Mucosa of descending colon (tissue), 3 donors: ENCODE measurements at regions not wholly inside any gene's neighbourhood (a gene's known extent, or its start where the extent isn't known, plus 50 kb on each side); places are given as distances from the start of the nearest gene placed in this dataset.

Experiments used
- ATAC-seq: fragments of 200-7000 bp; cut with Tn5 transposase; one replicate; pipeline ENCODE4 v1.9.1; 2020; ENCODE audit warnings: mild to moderate bottlenecking, moderate library complexity
- DNase-seq, 3 donors: peaks; one replicate each; pipeline ENCODE4 v3.0.0-alpha.2; 2020
- H3K36me3 ChIP-seq: fragments of 200-600 bp; one replicate; pipeline ENCODE4 v1.8.0; 2021; ENCODE audit warnings: low read depth, mild to moderate bottlenecking
- H3K4me1 ChIP-seq: fragments of 200-600 bp; one replicate; pipeline ENCODE4 v1.8.0; 2021; ENCODE audit warnings: low read depth, mild to moderate bottlenecking
- H3K4me3 ChIP-seq: fragments of 200-600 bp; one replicate; pipeline ENCODE4 v1.8.0; 2021; ENCODE audit warnings: mild to moderate bottlenecking
- H3K9me3 ChIP-seq: fragments of 200-600 bp; one replicate; pipeline ENCODE4 v1.8.0; 2021; ENCODE audit warnings: mild to moderate bottlenecking
- CTCF ChIP-seq: fragments of 200-600 bp; IDR thresholded peaks from one replicate; pipeline ENCODE4 v1.8.0; 2022; ENCODE audit warnings: antibody characterized with exemption, mild to moderate bottlenecking
- intact Hi-C, 2 donors: fragments of 100-400 bp; cut with DNase I in 1 of 2; cut with micrococcal nuclease in 1 of 2; formaldehyde crosslinking; loops; one replicate each; pipeline versions ENCODE4 v1.11.0 to v1.11.1; 2022; cut with DNase I, micrococcal nuclease
- donor health status: DM: no; HTN: no; CAD: no; lungs with moderate emphysema.
- donor health status: DM: no; HTN: no; CAD: no.
- donor health status: DM: no; HTN: yes; CAD: no.

DNA sequence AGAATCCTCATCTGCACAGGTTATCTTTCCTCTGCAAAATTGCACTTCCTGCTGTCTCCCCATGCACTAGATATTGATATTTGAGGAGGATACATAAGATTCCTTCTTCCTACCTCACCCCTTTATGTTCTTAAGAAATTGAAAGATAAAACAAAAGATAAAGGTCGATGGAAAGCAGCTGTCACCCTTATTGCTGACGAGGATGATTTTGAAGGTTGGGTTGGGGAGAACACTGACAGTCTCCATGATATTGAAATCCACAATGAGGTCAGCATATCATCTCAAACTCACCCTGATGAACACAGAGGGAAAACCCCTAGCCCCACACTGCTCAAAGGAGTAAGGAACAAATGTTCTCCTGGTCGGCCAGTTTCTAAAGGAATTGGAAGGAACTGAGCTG is 110.6 kb upstream of the FUT9 start:
- Histone ChIP-seq H3K9me3 (no peaks in the 10 kb centered on the region), H3K36me3 (no peaks in the 10 kb centered on the region), H3K4me3 (no peak overlapping the region), H3K4me1 (no peaks in the 10 kb centered on the region)
- intact Hi-C loops: no loop called here
- DNase-seq: no peak
- no peak for ATAC-seq
- no peak for TF ChIP-seq CTCF

GRCh38 chr6:95917034-95917433 is 98.7 kb upstream of the FUT9 start:
- ATAC-seq: no peak
- no peaks in the 10 kb centered on the region for H3K9me3 ChIP-seq
- intact Hi-C loops: no loop called here
- no peaks in the 10 kb centered on the region for H3K36me3 ChIP-seq
- DNase-seq: no peak
- no peak for TF ChIP-seq CTCF
- H3K4me1 ChIP-seq: no peaks in the 10 kb centered on the region
- H3K4me3 ChIP-seq: no peak overlapping the region

- Histone ChIP-seq H3K4me1 (no peaks in the 10 kb centered on the region), H3K9me3 (no peaks in the 10 kb centered on the region), H3K4me3 (no peak overlapping the region), H3K36me3 (no peaks in the 10 kb centered on the region)
- no peak for TF ChIP-seq CTCF
- peak in 1 of 3 donors; percentile 15 for DNase-seq
- intact Hi-C loops: no loop called here
- no peak for ATAC-seq
These were observed 92.3 kb upstream of the FUT9 start for GRCh38 chr6:95923518-95923917.

DNA sequence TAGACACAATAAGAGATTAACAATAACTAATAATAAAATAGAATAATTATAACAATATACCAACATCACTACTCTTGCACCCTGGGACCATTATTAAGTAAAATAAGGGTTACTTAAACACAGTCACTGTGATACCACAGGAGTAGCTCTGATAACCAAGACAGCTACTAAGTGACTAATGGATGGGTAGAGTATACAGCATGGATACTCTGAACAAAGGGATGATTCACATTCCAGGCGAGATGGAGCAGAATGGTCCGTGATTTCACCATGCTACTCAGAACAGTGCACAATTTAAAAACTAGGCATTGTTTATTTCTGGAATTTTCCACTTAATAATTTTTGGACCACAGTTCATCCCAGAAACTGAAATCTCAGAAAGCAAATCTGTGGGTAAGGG is 80.0 kb upstream of the FUT9 start:
- DNase-seq (no peak), ATAC-seq (no peak)
- no peak for TF ChIP-seq CTCF
- intact Hi-C loops: no loop called here
- H3K4me1 ChIP-seq: no peaks in the 10 kb centered on the region
- no peaks in the 10 kb centered on the region for H3K36me3 ChIP-seq
- no peaks in the 10 kb centered on the region for H3K9me3 ChIP-seq
- H3K4me3 ChIP-seq: no peak overlapping the region

DNA sequence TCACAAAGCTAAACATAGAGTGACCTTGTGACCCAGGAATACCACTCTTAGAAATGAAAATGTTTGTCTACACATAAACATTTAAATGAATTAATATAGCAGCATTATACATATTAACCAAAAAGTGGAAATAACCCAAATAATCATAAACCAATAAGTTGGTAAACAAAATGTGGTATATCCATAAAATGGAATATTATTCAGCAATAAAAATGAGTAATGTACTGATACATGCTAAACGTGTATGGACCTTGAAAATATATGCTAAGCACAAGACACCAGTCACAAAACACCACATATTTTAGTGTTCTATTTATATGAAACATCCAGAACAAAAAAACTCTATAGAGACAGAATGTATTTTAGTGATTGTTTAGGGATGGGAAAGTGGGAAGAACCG is 68.9 kb upstream of the FUT9 start:
- Histone ChIP-seq H3K9me3 (no peaks in the 10 kb centered on the region), H3K4me3 (no peak overlapping the region), H3K36me3 (no peaks in the 10 kb centered on the region), H3K4me1 (no peaks in the 10 kb centered on the region)
- ATAC-seq: no peak
- no peak for TF ChIP-seq CTCF
- DNase-seq: no peak
- intact Hi-C loops: no loop called here

DNA sequence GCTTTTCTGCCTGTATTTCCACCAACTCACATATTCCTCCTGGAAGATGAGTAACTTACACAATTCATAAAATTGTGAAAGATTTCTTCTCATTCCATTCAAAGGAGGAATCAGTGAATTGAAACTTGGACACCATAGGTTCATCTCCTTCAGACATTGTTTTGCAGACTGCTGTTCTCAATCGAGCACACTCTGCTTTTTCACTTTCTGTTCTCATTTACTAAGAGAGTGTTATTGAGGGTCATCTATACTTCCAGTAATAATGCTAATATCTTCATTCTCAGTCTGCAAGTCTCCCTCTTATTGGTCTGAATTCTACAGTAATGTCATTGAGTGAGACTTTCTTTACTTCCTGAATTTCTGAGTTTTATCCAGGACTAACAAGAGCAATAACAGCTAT is 67.5 kb upstream of the FUT9 start:
- no peak overlapping the region for H3K4me3 ChIP-seq
- intact Hi-C loops: no loop called here
- H3K4me1 ChIP-seq: no peaks in the 10 kb centered on the region
- H3K9me3 ChIP-seq: no peaks in the 10 kb centered on the region
- no peaks in the 10 kb centered on the region for H3K36me3 ChIP-seq
- TF ChIP-seq CTCF: no peak
- DNase-seq (no peak), ATAC-seq (no peak)
